WTC11 (cell line): ENCODE measurements at regions not wholly inside any gene's neighbourhood (a gene's known extent, or its start where the extent isn't known, plus 50 kb on each side); places are given as distances from the start of the nearest gene placed in this dataset.
A peak's percentile ranks its signal among the peaks of the same experiment; 100 is the strongest.

ENCODE experiments used
- ATAC-seq: fragments of 200-7000 bp; cut with Tn5 transposase; 2 replicates; pipeline ENCODE4 v1.10.0; 2021; ENCODE audit warnings: mild to moderate bottlenecking, moderate library complexity
- CTCF ChIA-PET: fragments of 300-600 bp; sonication (Branson Sonifier 250); formaldehyde crosslinking; loops from one replicate; lab custom pipeline; 2021; ENCODE audit warnings: antibody characterized with exemption; lab: Charles Lee
- POLR2A ChIA-PET: fragments of 350-600 bp; sonication (Branson Sonifier 250); formaldehyde crosslinking; loops from one replicate; lab custom pipeline; 2021; ENCODE audit warnings: antibody characterized with exemption; lab: Charles Lee
- DNase-seq: peaks from one replicate; pipeline ENCODE4 v3.0.0; 2021; ENCODE audit warnings: low spot score
- H3K27ac Mint-ChIP-seq: 2 replicates; pipeline ENCODE4 v1.8.0; 2021; ENCODE audit warnings: mixed read lengths
- H3K27me3 Mint-ChIP-seq: 2 replicates; pipeline ENCODE4 v1.8.0; 2021; ENCODE audit warnings: low read depth, mild to moderate bottlenecking, moderate library complexity, mixed read lengths
- H3K36me3 Mint-ChIP-seq: 2 replicates; pipeline ENCODE4 v1.8.0; 2021; ENCODE audit warnings: mixed read lengths
- H3K4me1 Mint-ChIP-seq: 2 replicates; pipeline ENCODE4 v1.8.0; 2022; ENCODE audit warnings: mixed read lengths
- H3K4me3 Mint-ChIP-seq: 2 replicates; pipeline ENCODE4 v1.8.0; 2021; ENCODE audit warnings: mild to moderate bottlenecking, moderate library complexity, mixed read lengths
- H3K9me3 Mint-ChIP-seq: 2 replicates; pipeline ENCODE4 v1.8.0; 2021; ENCODE audit warnings: mixed read lengths
- ARID4B ChIP-seq: sonication (generic); formaldehyde crosslinking; IDR thresholded peaks from 2 replicates; pipeline ENCODE4 v1.8.0; 2023; ENCODE audit warnings: missing genetic modification reagents, mild to moderate bottlenecking, borderline replicate concordance
- ATF1 ChIP-seq: sonication (generic); formaldehyde crosslinking; IDR thresholded peaks from 2 replicates; pipeline ENCODE4 v1.8.1; 2023; ENCODE audit warnings: mild to moderate bottlenecking, moderate library complexity, missing genetic modification reagents
- ATF6 ChIP-seq: sonication (generic); formaldehyde crosslinking; IDR thresholded peaks from 2 replicates; pipeline ENCODE4 v1.8.1; 2023; ENCODE audit warnings: mild to moderate bottlenecking, missing genetic modification reagents
- E2F1 ChIP-seq: sonication (generic); formaldehyde crosslinking; IDR thresholded peaks from 2 replicates; pipeline ENCODE4 v1.8.0; 2022; ENCODE audit warnings: mild to moderate bottlenecking, missing genetic modification reagents
- FOXP1 ChIP-seq: sonication (generic); formaldehyde crosslinking; IDR thresholded peaks from 2 replicates; pipeline ENCODE4 v1.8.0; 2022; ENCODE audit warnings: missing genetic modification reagents, mild to moderate bottlenecking, moderate library complexity, borderline replicate concordance
- FOXP4 ChIP-seq: sonication (generic); formaldehyde crosslinking; IDR thresholded peaks from 2 replicates; pipeline ENCODE4 v1.8.0; 2022; ENCODE audit warnings: mild to moderate bottlenecking, missing genetic modification reagents
- GRHL2 ChIP-seq: fragments of 250-450 bp; sonication (Bioruptor Pico); IDR thresholded peaks from 2 replicates; pipeline ENCODE4 v1.8.0; 2022; ENCODE audit warnings: mild to moderate bottlenecking, moderate library complexity; ENCODE audit not compliant: insufficient replicate concordance, severe bottlenecking
- HMGXB4 ChIP-seq: sonication (generic); formaldehyde crosslinking; IDR thresholded peaks from 2 replicates; pipeline ENCODE4 v1.8.1; 2023; ENCODE audit warnings: mild to moderate bottlenecking, moderate library complexity, missing genetic modification reagents
- IRF1 ChIP-seq: sonication (generic); formaldehyde crosslinking; IDR thresholded peaks from 2 replicates; pipeline ENCODE4 v1.8.0; 2023; ENCODE audit warnings: missing genetic modification reagents
- KAT7 ChIP-seq: sonication (generic); formaldehyde crosslinking; IDR thresholded peaks from 2 replicates; pipeline ENCODE4 v1.8.1; 2023; ENCODE audit warnings: missing genetic modification reagents, mild to moderate bottlenecking, borderline replicate concordance
- MYBL2 ChIP-seq: sonication (generic); formaldehyde crosslinking; IDR thresholded peaks from 2 replicates; pipeline ENCODE4 v1.8.1; 2023; ENCODE audit warnings: mild to moderate bottlenecking, moderate library complexity, missing genetic modification reagents
- NFE2L1 ChIP-seq: sonication (generic); formaldehyde crosslinking; IDR thresholded peaks from 2 replicates; pipeline ENCODE4 v1.8.1; 2023; ENCODE audit warnings: missing genetic modification reagents
- RORB ChIP-seq: fragments of 250-450 bp; sonication (Bioruptor Pico); IDR thresholded peaks from 2 replicates; pipeline ENCODE4 v1.9.0; 2021; ENCODE audit warnings: mild to moderate bottlenecking
- SMAD4 ChIP-seq: sonication (generic); formaldehyde crosslinking; IDR thresholded peaks from 2 replicates; pipeline ENCODE4 v1.8.0; 2022; ENCODE audit warnings: mild to moderate bottlenecking, missing genetic modification reagents
- TEAD1 ChIP-seq: sonication (generic); formaldehyde crosslinking; IDR thresholded peaks from 2 replicates; pipeline ENCODE4 v1.8.0; 2022; ENCODE audit warnings: mild to moderate bottlenecking, missing genetic modification reagents
- ZNF121 ChIP-seq: sonication (generic); formaldehyde crosslinking; IDR thresholded peaks from 2 replicates; pipeline ENCODE4 v1.8.0; 2023; ENCODE audit warnings: missing genetic modification reagents
- ZNF232 ChIP-seq: sonication (generic); formaldehyde crosslinking; IDR thresholded peaks from 2 replicates; pipeline ENCODE4 v1.8.0; 2022; ENCODE audit warnings: mild to moderate bottlenecking, missing genetic modification reagents
- ZNF263 ChIP-seq: sonication (generic); formaldehyde crosslinking; IDR thresholded peaks from 2 replicates; pipeline ENCODE4 v1.8.1; 2022; ENCODE audit warnings: low read depth, mild to moderate bottlenecking, moderate library complexity, missing genetic modification reagents
- ZNF317 ChIP-seq: sonication (generic); formaldehyde crosslinking; IDR thresholded peaks from 2 replicates; pipeline ENCODE4 v1.8.1; 2023; ENCODE audit warnings: low read depth, mild to moderate bottlenecking, moderate library complexity, missing genetic modification reagents, borderline replicate concordance
- ZNF416 ChIP-seq: fragments of 250-450 bp; sonication (Bioruptor Pico); IDR thresholded peaks from 2 replicates; pipeline ENCODE4 v1.9.0; 2021; ENCODE audit warnings: mild to moderate bottlenecking, inconsistent platforms
- ZNF423 ChIP-seq: fragments of 250-450 bp; sonication (Bioruptor Pico); IDR thresholded peaks from 2 replicates; pipeline ENCODE4 v2.1.2; 2022; ENCODE audit warnings: mild to moderate bottlenecking, moderate library complexity
- ZNF425 ChIP-seq: fragments of 250-450 bp; sonication (Bioruptor Pico); conservative IDR thresholded peaks from 2 replicates; pipeline ENCODE4 v1.9.0; 2021; ENCODE audit warnings: mild to moderate bottlenecking

GRCh38 chr9:135252980-135253304 is 165.5 kb downstream of the OLFM1 start (continued):
- TF ChIP-seq ZNF425 (CRISPR knock-in tag) (no peak), ZNF121 (CRISPR knock-in tag) (no peak), RORB (no peak), IRF1 (CRISPR knock-in tag) (no peak)

- no peaks in the 10 kb centered on the region for H3K27me3 Mint-ChIP-seq
- peak; percentile 78 for ATAC-seq
- peak; percentile 56 for DNase-seq
- POLR2A ChIA-PET: no interaction called here
- no peak overlapping the region for H3K4me3 Mint-ChIP-seq
- no peaks in the 10 kb centered on the region for H3K36me3 Mint-ChIP-seq
- no peak overlapping the region for H3K27ac Mint-ChIP-seq
- no peaks in the 10 kb centered on the region for H3K9me3 Mint-ChIP-seq
- peaks cover 9% of the 10 kb centered on the region for H3K4me1 Mint-ChIP-seq
- CTCF ChIA-PET: interaction anchor here (1.0 to 1.6 kb wide), 6 partner anchors 28 to 167 kb away, joined by 3 to 4 read pairs (median 3); no protein-coding TSS in a partner anchor
- TF ChIP-seq FOXP1 (CRISPR knock-in tag): peak; percentile 48; the same call in 1 of the 2 replicates
- no peak for TF ChIP-seq ATF1 (CRISPR knock-in tag)
- TF ChIP-seq HMGXB4 (CRISPR knock-in tag): no peak
- TF ChIP-seq ZNF263: peak; percentile 72; the same call in 1 of the 2 replicates
- no peak for TF ChIP-seq MYBL2 (CRISPR knock-in tag)
- no peak for TF ChIP-seq GRHL2 (CRISPR knock-in tag)
- TF ChIP-seq NFE2L1 (CRISPR knock-in tag): peak; percentile 58; the same call in 1 of the 2 replicates
- no peak for TF ChIP-seq SMAD4 (CRISPR knock-in tag)
- TF ChIP-seq TEAD1 (CRISPR knock-in tag): no peak
- no peak for TF ChIP-seq ZNF232 (CRISPR knock-in tag)
- TF ChIP-seq ARID4B: no peak
- no peak for TF ChIP-seq ZNF423 (CRISPR knock-in tag)
- peak; percentile 40; the same call in 1 of the 2 replicates for TF ChIP-seq FOXP4 (CRISPR knock-in tag)
- no peak for TF ChIP-seq ZNF416 (CRISPR knock-in tag)
- no peak for TF ChIP-seq KAT7 (CRISPR knock-in tag)
- no peak for TF ChIP-seq E2F1 (CRISPR knock-in tag)
- no peak for TF ChIP-seq ZNF317 (CRISPR knock-in tag)
- TF ChIP-seq ATF6 (CRISPR knock-in tag): no peak
Measured at GRCh38 chr9:135253305-135254004, 166.0 kb downstream of the OLFM1 start.
